OCI-LY1 (cell line): ENCODE measurements at regions not wholly inside any gene's neighbourhood (a gene's known extent, or its start where the extent isn't known, plus 50 kb on each side); places are given as distances from the start of the nearest gene placed in this dataset.
"Not testable (repeated sequence)": the region's sequence is repeated elsewhere in the genome, so short reads cannot be mapped to it uniquely, and the experiment has no call there.

Experiments used
- H2AFZ ChIP-seq: fragments of 200-600 bp; sonication (generic), shearing (Covaris generic); 2 replicates; pipeline ENCODE4 v1.6.0; 2014; ENCODE audit warnings: antibody characterized with exemption, mild to moderate bottlenecking, low read length
- H3F3A ChIP-seq: fragments of 200-600 bp; sonication (generic), shearing (Covaris generic); 2 replicates; pipeline ENCODE4 v1.6.0; 2014; ENCODE audit warnings: mild to moderate bottlenecking, antibody characterized with exemption, low read length, moderate library complexity; ENCODE audit not compliant: insufficient read depth
- H3K27ac ChIP-seq: fragments of 200-600 bp; sonication (generic); 2 replicates; pipeline ENCODE4 v1.5.1; 2014; ENCODE audit warnings: low read length, mixed run types, mild to moderate bottlenecking, low read depth; ENCODE audit not compliant: poor library complexity, severe bottlenecking
- H3K27me3 ChIP-seq: fragments of 200-600 bp; sonication (generic); 2 replicates; pipeline ENCODE4 v1.6.0; 2014; ENCODE audit warnings: antibody characterized with exemption, mild to moderate bottlenecking, low read length, moderate library complexity; ENCODE audit not compliant: insufficient read depth
- H3K36me3 ChIP-seq: fragments of 200-600 bp; sonication (generic); 2 replicates; pipeline ENCODE4 v1.6.1; 2014; ENCODE audit warnings: mild to moderate bottlenecking, antibody characterized with exemption, low read length, moderate library complexity, mixed read lengths; ENCODE audit not compliant: insufficient read depth
- H3K4me1 ChIP-seq: fragments of 200-600 bp; sonication (generic); 2 replicates; pipeline ENCODE4 v1.5.1; 2014; ENCODE audit warnings: mild to moderate bottlenecking, low read length, moderate library complexity; ENCODE audit not compliant: insufficient read depth, severe bottlenecking
- H3K4me2 ChIP-seq: fragments of 200-600 bp; sonication (generic), shearing (Covaris generic); 2 replicates; pipeline ENCODE4 v1.6.1; 2014; ENCODE audit warnings: low read length
- H3K4me3 ChIP-seq: fragments of 200-600 bp; sonication (generic); 2 replicates; pipeline ENCODE4 v1.5.1; 2014; ENCODE audit warnings: low read length, low read depth, mild to moderate bottlenecking, mixed read lengths; ENCODE audit not compliant: poor library complexity, severe bottlenecking
- H3K79me2 ChIP-seq: fragments of 200-600 bp; shearing (Covaris generic); 2 replicates; pipeline ENCODE4 v1.6.1; 2016; ENCODE audit warnings: mixed run types, low read length, mixed read lengths; ENCODE audit not compliant: insufficient read depth
- H3K9ac ChIP-seq: fragments of 200-600 bp; sonication (generic), shearing (Covaris generic); 2 replicates; pipeline ENCODE4 v1.6.1; 2014; ENCODE audit warnings: mild to moderate bottlenecking, low read length, mixed read lengths
- H3K9me2 ChIP-seq: fragments of 200-600 bp; sonication (generic), shearing (Covaris generic); 2 replicates; pipeline ENCODE4 v1.6.1; 2014; ENCODE audit warnings: low read depth, mild to moderate bottlenecking, low read length, mixed read lengths
- H3K9me3 ChIP-seq: fragments of 200-600 bp; shearing (Covaris generic); 2 replicates; pipeline ENCODE4 v1.6.1; 2014; ENCODE audit warnings: low read length, mixed read lengths
- H4K20me1 ChIP-seq: fragments of 200-600 bp; sonication (generic), shearing (Covaris generic); 2 replicates; pipeline ENCODE4 v1.6.0; 2016; ENCODE audit warnings: mild to moderate bottlenecking, low read length; ENCODE audit not compliant: insufficient read depth
- CTCF ChIP-seq: fragments of 200-600 bp; sonication (generic), shearing (Covaris generic); IDR thresholded peaks from 2 replicates; pipeline ENCODE4 v1.5.1; 2017; ENCODE audit warnings: mild to moderate bottlenecking, antibody characterized with exemption, low read length, moderate library complexity, mixed read lengths
- EZH2 ChIP-seq: fragments of 200-600 bp; sonication (generic), shearing (Covaris generic); IDR thresholded peaks from 2 replicates; pipeline ENCODE4 v1.8.0; 2017; ENCODE audit warnings: borderline replicate concordance, mixed run types, mild to moderate bottlenecking, antibody characterized with exemption, low read length, moderate library complexity, mixed read lengths

- Histone ChIP-seq H3K4me2 (no peak overlapping the region), H3K4me3 (no peak overlapping the region), H3K9me2 (no peaks in the 10 kb centered on the region), H3K9me3 (no peaks in the 10 kb centered on the region), H3K36me3 (no peaks in the 10 kb centered on the region), H3K27me3 (no peaks in the 10 kb centered on the region), H3K9ac (no peak overlapping the region), H4K20me1 (no peaks in the 10 kb centered on the region), H3K4me1 (no peaks in the 10 kb centered on the region), H3K79me2 (no peaks in the 10 kb centered on the region), H2AFZ (no peak overlapping the region), H3F3A (no peaks in the 10 kb centered on the region), H3K27ac (no peak overlapping the region)
- no peak for TF ChIP-seq EZH2
- no peak for TF ChIP-seq CTCF
Measured at GRCh38 chr4:123023647-123024046, 101.2 kb upstream of the NUDT6 start.

- H4K20me1 ChIP-seq: no peaks in the 10 kb centered on the region
- no peak overlapping the region for H3K4me2 ChIP-seq
- no peaks in the 10 kb centered on the region for H3F3A ChIP-seq
- no peaks in the 10 kb centered on the region for H3K4me1 ChIP-seq
- H3K4me3 ChIP-seq: no peak overlapping the region
- TF ChIP-seq CTCF (no peak), EZH2 (no peak)
- H2AFZ ChIP-seq: no peak overlapping the region
- H3K27me3 ChIP-seq: no peaks in the 10 kb centered on the region
- no peak overlapping the region for H3K9ac ChIP-seq
- no peak overlapping the region for H3K27ac ChIP-seq
- no peaks in the 10 kb centered on the region for H3K9me2 ChIP-seq
- H3K36me3 ChIP-seq: no peaks in the 10 kb centered on the region
- H3K79me2 ChIP-seq: no peaks in the 10 kb centered on the region
- no peaks in the 10 kb centered on the region for H3K9me3 ChIP-seq
Measured at GRCh38 chr4:123024710-123025109, 102.3 kb upstream of the NUDT6 start.

- H3K36me3 ChIP-seq: no peaks in the 10 kb centered on the region
- no peak overlapping the region for H3K4me2 ChIP-seq
- H2AFZ ChIP-seq: no peak overlapping the region
- no peaks in the 10 kb centered on the region for H3K79me2 ChIP-seq
- H4K20me1 ChIP-seq: no peaks in the 10 kb centered on the region
- no peak overlapping the region for H3K27ac ChIP-seq
- H3K4me1 ChIP-seq: no peaks in the 10 kb centered on the region
- no peaks in the 10 kb centered on the region for H3K9me3 ChIP-seq
- H3K4me3 ChIP-seq: no peak overlapping the region
- no peak for TF ChIP-seq EZH2
- TF ChIP-seq CTCF: no peak
- H3F3A ChIP-seq: no peaks in the 10 kb centered on the region
- no peaks in the 10 kb centered on the region for H3K9me2 ChIP-seq
- H3K9ac ChIP-seq: no peak overlapping the region
- no peaks in the 10 kb centered on the region for H3K27me3 ChIP-seq
Measured at GRCh38 chr4:123025398-123025797, 103.0 kb upstream of the NUDT6 start.

- not testable (repeated sequence) for H3K4me3 ChIP-seq, H3K36me3 ChIP-seq
Measured at GRCh38 chr4:123026015-123026414, 103.6 kb upstream of the NUDT6 start.

More at GRCh38 chr4:123026015-123026414, 103.6 kb upstream of the NUDT6 start:
- not testable (repeated sequence) for H3F3A ChIP-seq, H2AFZ ChIP-seq, H3K27ac ChIP-seq, H3K4me2 ChIP-seq, H3K4me1 ChIP-seq, H3K27me3 ChIP-seq, H3K9me2 ChIP-seq, H3K79me2 ChIP-seq, H3K9ac ChIP-seq, H3K9me3 ChIP-seq, H4K20me1 ChIP-seq
